Neutrophil (primary cell): ENCODE measurements at regions not wholly inside any gene's neighbourhood (a gene's known extent, or its start where the extent isn't known, plus 50 kb on each side); places are given as distances from the start of the nearest gene placed in this dataset.

Source experiments
- H3K27ac ChIP-seq: fragments of 200-600 bp; sonication (generic); 2 replicates; pipeline ENCODE4 v1.5.1; 2016; ENCODE audit warnings: mild to moderate bottlenecking, moderate library complexity
- H3K27me3 ChIP-seq: fragments of 200-600 bp; sonication (generic); 2 replicates; pipeline ENCODE4 v1.6.0; 2016; ENCODE audit warnings: mild to moderate bottlenecking
- H3K36me3 ChIP-seq: fragments of 200-600 bp; sonication (generic); 2 replicates; pipeline ENCODE4 v1.5.1; 2017
- H3K4me1 ChIP-seq, 2 experiments: fragments of 200-600 bp in 1 of 2; sonication (generic) in 1 of 2; 1 replicate in 1 of 2; 2 replicates in 1 of 2; pipeline versions ENCODE4 v1.5.1 to v1.6.1; 2013 to 2016; ENCODE audit warnings: low read depth in 1 of 2, low read length in 1 of 2, mild to moderate bottlenecking in 1 of 2, moderate library complexity in 1 of 2; ENCODE audit not compliant: control insufficient read depth in 1 of 2, insufficient read depth in 1 of 2
- H3K4me3 ChIP-seq, 2 experiments: fragments of 200-600 bp in 1 of 2; sonication (generic) in 1 of 2; 1 replicate in 1 of 2; 2 replicates in 1 of 2; pipeline ENCODE4 v1.5.1; 2013 to 2016; ENCODE audit warnings: low read depth in 1 of 2, low read length in 1 of 2, mild to moderate bottlenecking in 1 of 2, moderate library complexity in 1 of 2
- H3K9me3 ChIP-seq: fragments of 200-600 bp; sonication (generic); 2 replicates; pipeline ENCODE4 v1.5.1; 2016
- TF ChIP-seq, protein P1 (sequence below): fragments of 200-600 bp; sonication (generic); IDR thresholded peaks from 2 replicates; pipeline ENCODE4 v1.5.1; 2016; ENCODE audit warnings: antibody characterized with exemption

DNA sequence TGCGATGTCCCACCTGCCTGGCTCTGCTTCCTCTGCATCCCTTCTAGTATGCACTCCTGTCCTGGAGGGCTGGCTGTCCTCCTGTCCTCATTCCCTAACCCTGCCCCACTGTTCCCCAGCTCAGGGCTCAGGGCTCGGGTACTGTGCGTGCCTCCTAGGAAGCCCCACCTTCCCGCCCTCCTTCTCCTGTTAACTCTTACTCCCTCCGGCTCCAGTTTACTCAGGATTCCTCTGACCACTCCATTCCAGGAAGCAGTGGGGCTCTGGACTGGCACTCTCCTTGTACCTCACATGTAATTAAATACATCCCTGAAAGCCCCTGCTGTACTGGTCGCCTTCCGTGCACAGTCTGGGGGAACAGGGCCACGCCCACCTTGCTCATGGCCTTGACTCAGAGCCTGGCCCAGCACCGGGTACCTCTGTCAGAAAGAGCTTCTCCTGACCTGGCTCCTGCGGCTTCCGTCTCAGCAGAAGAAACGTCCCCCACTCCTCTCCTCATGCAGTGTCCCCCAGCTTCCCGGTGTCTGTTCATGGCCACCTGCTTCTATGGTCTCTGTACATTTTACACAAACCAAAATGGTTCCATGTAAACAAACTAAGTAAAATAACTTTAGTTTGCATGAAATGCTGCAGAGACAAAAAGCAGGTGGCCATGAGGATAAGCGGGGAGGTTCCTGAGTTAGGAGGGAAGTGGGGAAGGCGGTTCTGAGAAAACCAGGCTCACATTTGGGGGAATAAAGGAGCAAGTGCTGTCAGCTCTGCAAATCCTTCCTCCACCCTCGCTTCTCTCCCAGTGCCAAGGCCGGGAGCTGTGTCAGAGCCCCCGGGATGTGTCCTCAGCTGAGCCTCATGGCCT lies 445.9 kb downstream of the BRD1 start:
- no peak overlapping the region for H3K4me3 ChIP-seq
- H3K27me3 ChIP-seq = peaks cover 26% of the 10 kb centered on the region
- H3K27ac ChIP-seq = no peak overlapping the region
- TF ChIP-seq, protein P1, sequence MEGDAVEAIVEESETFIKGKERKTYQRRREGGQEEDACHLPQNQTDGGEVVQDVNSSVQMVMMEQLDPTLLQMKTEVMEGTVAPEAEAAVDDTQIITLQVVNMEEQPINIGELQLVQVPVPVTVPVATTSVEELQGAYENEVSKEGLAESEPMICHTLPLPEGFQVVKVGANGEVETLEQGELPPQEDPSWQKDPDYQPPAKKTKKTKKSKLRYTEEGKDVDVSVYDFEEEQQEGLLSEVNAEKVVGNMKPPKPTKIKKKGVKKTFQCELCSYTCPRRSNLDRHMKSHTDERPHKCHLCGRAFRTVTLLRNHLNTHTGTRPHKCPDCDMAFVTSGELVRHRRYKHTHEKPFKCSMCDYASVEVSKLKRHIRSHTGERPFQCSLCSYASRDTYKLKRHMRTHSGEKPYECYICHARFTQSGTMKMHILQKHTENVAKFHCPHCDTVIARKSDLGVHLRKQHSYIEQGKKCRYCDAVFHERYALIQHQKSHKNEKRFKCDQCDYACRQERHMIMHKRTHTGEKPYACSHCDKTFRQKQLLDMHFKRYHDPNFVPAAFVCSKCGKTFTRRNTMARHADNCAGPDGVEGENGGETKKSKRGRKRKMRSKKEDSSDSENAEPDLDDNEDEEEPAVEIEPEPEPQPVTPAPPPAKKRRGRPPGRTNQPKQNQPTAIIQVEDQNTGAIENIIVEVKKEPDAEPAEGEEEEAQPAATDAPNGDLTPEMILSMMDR = no peak
- H3K4me1 ChIP-seq = no peaks in the 10 kb centered on the region
- no peaks in the 10 kb centered on the region for H3K36me3 ChIP-seq
- H3K9me3 ChIP-seq = no peaks in the 10 kb centered on the region

DNA sequence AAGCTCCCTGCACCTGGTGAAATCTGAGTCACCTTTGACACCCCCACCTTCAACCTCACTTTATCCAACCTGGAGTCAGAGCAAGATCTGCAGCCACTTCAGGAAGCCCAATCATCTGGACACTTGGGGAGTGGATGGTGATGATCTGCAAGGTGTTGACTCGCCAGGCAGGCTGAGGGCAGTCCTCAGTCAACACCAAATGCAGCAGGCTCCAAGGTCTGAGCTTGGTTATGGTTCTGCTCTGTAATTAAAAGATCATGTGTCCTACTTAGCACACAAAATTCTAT lies 446.9 kb downstream of the BRD1 start:
- TF ChIP-seq, protein P1 = no peak
- no peak overlapping the region for H3K4me3 ChIP-seq

DNA sequence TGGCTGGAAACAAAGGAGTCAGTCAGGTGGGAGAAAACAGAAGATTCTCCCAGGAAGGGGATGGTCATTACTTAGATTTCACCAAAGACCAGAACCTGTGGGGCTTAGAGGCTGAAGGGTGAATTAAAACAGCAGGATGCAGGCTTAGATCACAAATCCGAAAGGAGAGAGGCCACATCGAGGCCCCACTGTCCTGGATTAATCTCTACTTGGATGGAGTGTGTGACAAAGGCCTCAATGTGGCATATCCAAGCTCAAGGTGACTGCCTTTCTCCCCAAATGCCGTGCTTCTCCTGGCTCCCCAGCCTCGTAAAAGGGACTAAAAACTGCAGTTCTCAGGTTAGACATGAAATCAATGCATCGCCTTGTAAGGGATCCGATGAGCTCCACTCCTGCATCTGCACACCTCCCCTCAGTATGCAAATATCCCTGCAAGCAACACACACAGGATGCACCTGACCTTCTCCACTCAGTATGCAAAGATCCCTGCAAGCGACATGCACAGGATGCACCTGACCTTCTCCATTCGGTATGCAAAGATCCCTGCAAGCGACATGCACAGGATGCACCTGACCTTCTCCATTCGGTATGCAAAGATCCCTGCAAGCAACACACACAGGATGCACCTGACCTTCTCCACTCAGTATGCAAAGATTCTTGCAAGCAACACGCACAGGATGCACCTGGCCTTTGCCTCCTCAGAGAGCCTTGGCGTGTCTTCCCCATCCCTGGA lies 447.4 kb downstream of the BRD1 start:
- no peaks in the 10 kb centered on the region for H3K9me3 ChIP-seq
- peaks cover 34% of the 10 kb centered on the region for H3K27me3 ChIP-seq

More for the DNA sequence above, 446.9 kb downstream of the BRD1 start:
- Histone ChIP-seq H3K4me1 (no peaks in the 10 kb centered on the region), H3K36me3 (no peaks in the 10 kb centered on the region), H3K9me3 (no peaks in the 10 kb centered on the region), H3K27ac (no peak overlapping the region), H3K27me3 (peaks cover 30% of the 10 kb centered on the region)

DNA sequence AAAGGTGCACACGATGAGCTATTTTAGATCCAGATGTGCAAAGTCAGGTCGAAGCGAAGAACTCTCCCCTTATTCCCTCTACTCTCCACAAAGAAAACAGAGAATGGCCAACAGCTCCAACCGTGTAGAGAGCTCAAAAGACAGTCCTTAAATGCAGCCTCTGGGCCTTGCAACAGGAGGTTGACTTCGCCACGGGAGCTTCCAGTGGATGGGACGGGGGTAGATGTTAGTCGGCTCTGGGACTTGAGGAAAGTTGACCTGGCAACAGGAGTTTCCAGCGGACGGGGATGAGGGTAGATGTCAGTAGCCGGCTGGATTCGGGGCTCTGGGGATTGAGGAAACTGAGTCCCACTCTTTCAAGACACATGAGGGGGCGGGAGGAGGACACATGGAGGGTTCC lies 450.4 kb downstream of the BRD1 start:
- no peaks in the 10 kb centered on the region for H3K9me3 ChIP-seq
- H3K27ac ChIP-seq = no peak overlapping the region
- H3K4me1 ChIP-seq = no peaks in the 10 kb centered on the region
- H3K4me3 ChIP-seq = no peak overlapping the region
- TF ChIP-seq, protein P1 = no peak
- no peaks in the 10 kb centered on the region for H3K36me3 ChIP-seq
- peaks cover 37% of the 10 kb centered on the region for H3K27me3 ChIP-seq

More for the DNA sequence above, 447.4 kb downstream of the BRD1 start:
- Histone ChIP-seq H3K36me3 (no peaks in the 10 kb centered on the region), H3K27ac (no peak overlapping the region), H3K4me3 (no peak overlapping the region), H3K4me1 (no peaks in the 10 kb centered on the region)
- TF ChIP-seq, protein P1 = no peak

DNA sequence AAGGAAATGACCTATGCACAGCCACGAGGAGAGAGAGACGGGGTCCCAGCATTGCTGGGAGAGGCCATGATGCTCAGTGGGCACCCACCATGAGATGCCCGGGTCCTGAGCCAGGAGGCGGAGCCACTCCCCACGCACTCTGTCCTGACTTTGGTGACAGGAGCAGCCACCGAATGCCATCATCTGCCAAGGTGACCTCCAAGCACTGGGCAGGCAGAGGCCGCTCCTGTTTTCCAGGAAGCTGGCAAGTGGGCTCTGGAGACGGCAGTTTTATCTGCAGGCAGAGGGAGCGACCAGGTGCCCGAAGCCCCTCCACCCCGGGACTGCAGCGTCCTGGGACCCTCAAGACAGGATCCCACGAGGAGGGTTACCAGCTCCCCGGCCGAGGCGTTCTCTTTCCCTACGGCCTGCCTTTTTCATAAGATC lies 453.9 kb downstream of the BRD1 start:
- no peaks in the 10 kb centered on the region for H3K9me3 ChIP-seq
- no peak overlapping the region for H3K27ac ChIP-seq
- H3K4me1 ChIP-seq = no peaks in the 10 kb centered on the region
- TF ChIP-seq, protein P1 = no peak
- no peak overlapping the region for H3K4me3 ChIP-seq
- H3K27me3 ChIP-seq = peaks cover 26% of the 10 kb centered on the region
- H3K36me3 ChIP-seq = no peaks in the 10 kb centered on the region
